SK-N-SH (cell line): ENCODE measurements at regions not wholly inside any gene's neighbourhood (a gene's known extent, or its start where the extent isn't known, plus 50 kb on each side); places are given as distances from the start of the nearest gene placed in this dataset.

ENCODE experiments used
- CTCF ChIA-PET: fragments of 300-600, 350-600 bp; formaldehyde crosslinking; extraction: SDS; loops from one replicate; lab custom pipeline; 2021; lab: Yijun Ruan, JAX
- POLR2A ChIA-PET: fragments of 350-600 bp; sonication (Branson Sonifier 250); formaldehyde crosslinking; extraction: SDS; loops from one replicate; lab custom pipeline; 2020; ENCODE audit warnings: antibody characterized with exemption, inconsistent platforms; lab: Yijun Ruan, JAX
- DNase-seq: peaks from one replicate; pipeline ENCODE4 v3.0.0; 2012
- H2AFZ ChIP-seq: fragments of 200-600 bp; sonication (generic); 2 replicates; pipeline ENCODE4 v1.8.1; 2016; ENCODE audit warnings: antibody characterized with exemption, mild to moderate bottlenecking, low read depth
- H3F3A ChIP-seq: fragments of 200-600 bp; sonication (generic); replicated peaks from 2 replicates; pipeline ENCODE3; 2016; ENCODE audit warnings: antibody characterized with exemption, mild to moderate bottlenecking; ENCODE audit not compliant: insufficient read depth
- H3K27ac ChIP-seq, 2 experiments: fragments of 200-500 bp in 1 of 2; fragments of 200-600 bp in 1 of 2; sonication (Bioruptor generic) in 1 of 2; sonication (generic), shearing (Covaris generic) in 1 of 2; 2 replicates each; pipeline versions ENCODE4 v1.5.1 to v1.6.1; 2014 to 2016; ENCODE audit warnings: low read depth in 2 of 2, inconsistent platforms in 1 of 2, low read length in 1 of 2, mild to moderate bottlenecking in 1 of 2, mixed read lengths in 1 of 2
- H3K27me3 ChIP-seq: fragments of 200-600 bp; sonication (generic), shearing (Covaris generic); 2 replicates; pipeline ENCODE4 v1.6.1; 2016; ENCODE audit warnings: mixed run types; ENCODE audit not compliant: insufficient read depth
- H3K36me3 ChIP-seq, 2 experiments: fragments of 200-500 bp in 1 of 2; fragments of 200-600 bp in 1 of 2; sonication (Bioruptor generic) in 1 of 2; sonication (generic) in 1 of 2; replicated peaks in 1 of 2; 2 replicates each; pipeline versions ENCODE3 to v1.5.1; 2014 to 2016; ENCODE audit warnings: low read length in 1 of 2, mild to moderate bottlenecking in 1 of 2; ENCODE audit not compliant: insufficient read depth in 2 of 2, control insufficient read depth in 1 of 2
- H3K4me1 ChIP-seq, 2 experiments: fragments of 200-500 bp in 1 of 2; fragments of 200-600 bp in 1 of 2; sonication (Bioruptor generic) in 1 of 2; sonication (generic), shearing (Covaris generic) in 1 of 2; 2 replicates each; pipeline versions ENCODE4 v1.5.1 to v1.6.1; 2014 to 2016; ENCODE audit warnings: low read depth in 1 of 2, low read length in 1 of 2, mixed run types in 1 of 2; ENCODE audit not compliant: insufficient read depth in 2 of 2, control insufficient read depth in 1 of 2
- H3K4me2 ChIP-seq: fragments of 200-600 bp; sonication (generic), shearing (Covaris generic); 2 replicates; pipeline ENCODE4 v1.6.1; 2017; ENCODE audit warnings: mixed run types
- H3K4me3 ChIP-seq, 2 experiments: fragments of 200-500 bp in 1 of 2; fragments of 200-600 bp in 1 of 2; sonication (Bioruptor generic) in 1 of 2; sonication (generic), shearing (Covaris generic) in 1 of 2; 2 replicates each; pipeline versions ENCODE4 v1.5.1 to v1.8.1; 2014 to 2016; ENCODE audit warnings: low read depth in 2 of 2, inconsistent platforms in 1 of 2, low read length in 1 of 2, mild to moderate bottlenecking in 1 of 2, mixed read lengths in 1 of 2, moderate library complexity in 1 of 2
- H3K79me2 ChIP-seq: fragments of 200-600 bp; sonication (generic); 2 replicates; pipeline ENCODE4 v1.8.1; 2017; ENCODE audit warnings: mild to moderate bottlenecking; ENCODE audit not compliant: insufficient read depth
- H3K9ac ChIP-seq: fragments of 200-600 bp; sonication (generic); 2 replicates; pipeline ENCODE4 v1.6.1; 2017; ENCODE audit warnings: mixed run types
- H3K9me2 ChIP-seq: fragments of 200-600 bp; sonication (generic); 2 replicates; pipeline ENCODE4 v1.6.1; 2017; ENCODE audit warnings: mixed run types
- H3K9me3 ChIP-seq: fragments of 200-600 bp; sonication (generic); 2 replicates; pipeline ENCODE4 v1.6.1; 2017; ENCODE audit warnings: mixed run types, mild to moderate bottlenecking, moderate library complexity
- H4K20me1 ChIP-seq: fragments of 200-600 bp; sonication (generic); 2 replicates; pipeline ENCODE4 v1.6.1; 2017; ENCODE audit warnings: mild to moderate bottlenecking, mixed run types; ENCODE audit not compliant: insufficient read depth
- FOSL2 ChIP-seq: IDR thresholded peaks from 2 replicates; pipeline ENCODE4 v1.4.0; 2012; ENCODE audit warnings: low read depth, mild to moderate bottlenecking, moderate library complexity, borderline replicate concordance
- GABPA ChIP-seq: IDR thresholded peaks from 2 replicates; pipeline ENCODE4 v1.4.0; 2012; ENCODE audit warnings: low read depth, mild to moderate bottlenecking
- GATA2 ChIP-seq: sonication (generic); formaldehyde crosslinking; IDR thresholded peaks from 2 replicates; pipeline ENCODE4 v1.5.0; 2020; ENCODE audit warnings: mild to moderate bottlenecking, missing genetic modification reagents
- IRF3 ChIP-seq: fragments of 150-350 bp; IDR thresholded peaks from 2 replicates; pipeline ENCODE4 v1.6.1; 2016; ENCODE audit warnings: mild to moderate bottlenecking, low read depth, low read length
- JUND ChIP-seq: IDR thresholded peaks from 2 replicates; pipeline ENCODE4 v1.4.0; 2012
- MAX ChIP-seq: IDR thresholded peaks from 2 replicates; pipeline ENCODE4 v1.4.0; 2012; ENCODE audit warnings: low read depth
- NRF1 ChIP-seq: IDR thresholded peaks from 2 replicates; pipeline ENCODE4 v1.6.1; 2012; ENCODE audit warnings: low read depth, mild to moderate bottlenecking, low read length
- PBX3 ChIP-seq: IDR thresholded peaks from 2 replicates; pipeline ENCODE4; 2012
- POLR2AphosphoS5 ChIP-seq: IDR thresholded peaks from 2 replicates; pipeline ENCODE4 v1.6.1; 2012; ENCODE audit warnings: low read depth, low read length
- RAD21 ChIP-seq: IDR thresholded peaks from 2 replicates; pipeline ENCODE4 v1.6.1; 2012; ENCODE audit warnings: mild to moderate bottlenecking, low read length
- TAF1 ChIP-seq: IDR thresholded peaks from 2 replicates; pipeline ENCODE4 v1.6.1; 2012; ENCODE audit warnings: low read depth, mild to moderate bottlenecking, low read length, moderate library complexity, borderline replicate concordance
- TEAD4 ChIP-seq: IDR thresholded peaks from 2 replicates; pipeline ENCODE4 v1.4.0; 2012; ENCODE audit warnings: mild to moderate bottlenecking, borderline replicate concordance; ENCODE audit not compliant: insufficient read depth
- USF1 ChIP-seq: IDR thresholded peaks from 2 replicates; pipeline ENCODE4 v1.4.0; 2012; ENCODE audit warnings: low read depth, borderline replicate concordance
- YY1 ChIP-seq: IDR thresholded peaks from 2 replicates; pipeline ENCODE4 v1.4.0; 2012; ENCODE audit warnings: low read depth, mild to moderate bottlenecking
- WGBS: methylation state at CpG from one replicate; pipeline ENCODE4 v1.1.6; 2017; ENCODE audit warnings: low lambda C conversion rate; 5-methylcytosine and 5-hydroxymethylcytosine counted together

GRCh38 chr4:156539376-156539775, 432.2 kb downstream of the PDGFC start:
- Histone ChIP-seq H3K36me3 (no peaks in the 10 kb centered on the region), H3K79me2 (no peaks in the 10 kb centered on the region), H3K9ac (no peak overlapping the region), H4K20me1 (no peaks in the 10 kb centered on the region), H3K9me2 (no peaks in the 10 kb centered on the region), H3K4me1 (peaks cover 0 to 5% of the 10 kb centered on the region in 2 experiments; a peak in 2 of 4 replicates), H2AFZ (no peak overlapping the region), H3F3A (peaks cover 9% of the 10 kb centered on the region), H3K27ac (no peak overlapping the region), H3K4me2 (no peak overlapping the region), H3K27me3 (no peaks in the 10 kb centered on the region), H3K4me3 (no peak overlapping the region), H3K9me3 (no peaks in the 10 kb centered on the region)
- ChIA-PET CTCF (no interaction called here), POLR2A (no interaction called here)
- DNase-seq, result no peak
- TF ChIP-seq FOSL2 (no peak), JUND (no peak), NRF1 (no peak), POLR2AphosphoS5 (no peak), TAF1 (no peak), YY1 (no peak), USF1 (no peak), IRF3 (no peak)
- WGBS, result 79% methylated on average over 1 of the region's 1 CpG

GRCh38 chr4:156538651-156539257, 432.8 kb downstream of the PDGFC start:
- no peak for DNase-seq
- H3K27ac ChIP-seq, result no peak overlapping the region
- H3K9me3 ChIP-seq, result no peaks in the 10 kb centered on the region
- H3K79me2 ChIP-seq, result no peaks in the 10 kb centered on the region
- no peak overlapping the region for H3K9ac ChIP-seq
- no peaks in the 10 kb centered on the region for H3K9me2 ChIP-seq
- no peaks in the 10 kb centered on the region for H4K20me1 ChIP-seq
- TF ChIP-seq USF1 (no peak), GABPA (no peak), RAD21 (no peak), PBX3 (no peak), MAX (no peak), TEAD4 (no peak), TAF1 (no peak), GATA2 (CRISPR knock-in tag) (no peak)
- ChIA-PET CTCF (no interaction called here), POLR2A (no interaction called here)
- H2AFZ ChIP-seq, result no peak overlapping the region
- H3K4me3 ChIP-seq, result no peak overlapping the region
- no peak overlapping the region for H3K4me2 ChIP-seq
- 31% methylated on average over 1 of the region's 1 CpG for WGBS
- peaks cover 0 to 5% of the 10 kb centered on the region in 2 experiments; a peak in 2 of 4 replicates for H3K4me1 ChIP-seq
- H3K36me3 ChIP-seq, result no peaks in the 10 kb centered on the region
- H3F3A ChIP-seq, result peaks cover 9% of the 10 kb centered on the region
- H3K27me3 ChIP-seq, result no peaks in the 10 kb centered on the region
